GM12878 (cell line): ENCODE measurements at regions not wholly inside any gene's neighbourhood (a gene's known extent, or its start where the extent isn't known, plus 50 kb on each side); places are given as distances from the start of the nearest gene placed in this dataset.
"Not testable (repeated sequence)": the region's sequence is repeated elsewhere in the genome, so short reads cannot be mapped to it uniquely, and the experiment has no call there.

Source experiments
- ATAC-seq: fragments of 200-7000 bp; cut with Tn5 transposase; 3 replicates; pipeline ENCODE4 v1.9.1; 2020; ENCODE audit warnings: mild to moderate bottlenecking, moderate library complexity
- BruUV-seq: library from RNA; stranded (reverse); fragments of 400-500 nt; replicated peaks from 2 replicates; lab custom pipeline; 2021; lab: Mats Ljungman, UMichigan
- CTCF ChIA-PET: fragments of 300-600 bp; sonication (Branson Sonifier 250); formaldehyde crosslinking; extraction: SDS; loops from one replicate; lab custom pipeline; 2021; ENCODE audit warnings: inconsistent platforms; lab: Yijun Ruan, JAX
- POLR2A ChIA-PET: fragments of 350-600 bp; formaldehyde crosslinking; extraction: SDS; loops from one replicate; lab custom pipeline; 2021; ENCODE audit warnings: inconsistent platforms; lab: Charles Lee
- RAD21 ChIA-PET: fragments of 300-600 bp; sonication (Branson Sonifier 250); formaldehyde crosslinking; loops from one replicate; lab custom pipeline; 2023; ENCODE audit warnings: antibody characterized with exemption; ENCODE audit not compliant: unreplicated experiment; lab: Charles Lee
- SMC1A ChIA-PET: fragments of 300-600 bp; sonication (Branson Sonifier 250); formaldehyde crosslinking; loops from one replicate; lab custom pipeline; 2023; ENCODE audit not compliant: unreplicated experiment, uncharacterized antibody; lab: Charles Lee
- DNase-seq: peaks from one replicate; pipeline ENCODE4 v3.0.0-alpha.2; 2011; ENCODE audit warnings: low read depth, low spot score
- FAIRE-seq: peaks from 3 replicates; lab custom pipeline; 2011; peaks lifted over from hg19 to GRCh38; lab: Jason Lieb, UNC
- H2AFZ ChIP-seq: 2 replicates; pipeline ENCODE4 v1.6.0; 2011; ENCODE audit warnings: low read depth, low read length, control low read depth; ENCODE audit not compliant: control insufficient read depth
- H3K27ac ChIP-seq: 2 replicates; pipeline ENCODE4 v1.5.1; 2011; ENCODE audit warnings: control low read depth; ENCODE audit not compliant: control insufficient read depth, insufficient read depth
- H3K27me3 ChIP-seq, 2 experiments: replicated peaks in 1 of 2; 2 replicates each; pipeline versions ENCODE4 v1.6.0 to v1.6.1; 2011; ENCODE audit warnings: low read length in 1 of 2; ENCODE audit not compliant: control insufficient read depth in 2 of 2, insufficient read depth in 2 of 2
- H3K36me3 ChIP-seq, 2 experiments: 2 replicates each; pipeline ENCODE4 v1.5.1; 2011; ENCODE audit warnings: low read length in 1 of 2; ENCODE audit not compliant: control insufficient read depth in 2 of 2, insufficient read depth in 2 of 2
- H3K4me1 ChIP-seq: 2 replicates; pipeline ENCODE4 v1.6.1; 2011; ENCODE audit warnings: mild to moderate bottlenecking, low read length, moderate library complexity, mixed read lengths; ENCODE audit not compliant: control insufficient read depth, insufficient read depth
- H3K4me2 ChIP-seq: 2 replicates; pipeline ENCODE4 v1.6.0; 2011; ENCODE audit warnings: control low read depth; ENCODE audit not compliant: control insufficient read depth, insufficient read depth
- H3K4me3 ChIP-seq: fragments of 200-600 bp; sonication (generic); 2 replicates; pipeline ENCODE4 v1.5.1; 2016
- H3K79me2 ChIP-seq: 2 replicates; pipeline ENCODE4 v1.6.0; 2011; ENCODE audit warnings: low read length; ENCODE audit not compliant: control insufficient read depth, insufficient read depth
- H3K9ac ChIP-seq: 2 replicates; pipeline ENCODE4 v1.8.0; 2011; ENCODE audit warnings: low read length, control low read depth, mixed read lengths; ENCODE audit not compliant: control insufficient read depth, insufficient read depth
- H3K9me3 ChIP-seq: replicated peaks from 3 replicates; pipeline ENCODE4 v1.5.1; 2011; ENCODE audit warnings: mild to moderate bottlenecking, low read length; ENCODE audit not compliant: control insufficient read depth, insufficient read depth
- H4K20me1 ChIP-seq: 2 replicates; pipeline ENCODE4 v1.6.0; 2011; ENCODE audit not compliant: control insufficient read depth, insufficient read depth
- ESRRA ChIP-seq: IDR thresholded peaks from 2 replicates; pipeline ENCODE4 v1.6.1; 2012; ENCODE audit warnings: mild to moderate bottlenecking, low read length, improper control_type of control experiment
- KLF5 ChIP-seq: fragments of 450-650 bp; IDR thresholded peaks from 2 replicates; pipeline ENCODE4 v1.6.1; 2014; ENCODE audit warnings: mild to moderate bottlenecking; ENCODE audit not compliant: partially characterized antibody
- MEF2A ChIP-seq: IDR thresholded peaks from 2 replicates; pipeline ENCODE4 v1.6.1; 2011; ENCODE audit warnings: low read depth, mild to moderate bottlenecking, low read length, moderate library complexity; ENCODE audit not compliant: insufficient read depth
- NR2C1 ChIP-seq: fragments of 450-650 bp; IDR thresholded peaks from 2 replicates; pipeline ENCODE4 v1.6.1; 2017; ENCODE audit warnings: antibody characterized with exemption, mild to moderate bottlenecking, moderate library complexity
- NR2C2 ChIP-seq: IDR thresholded peaks from 2 replicates; pipeline ENCODE4 v1.6.1; 2011; ENCODE audit warnings: borderline replicate concordance, low read depth; ENCODE audit not compliant: control insufficient read depth, insufficient read length
- PAX5 ChIP-seq: IDR thresholded peaks from 2 replicates; pipeline ENCODE4 v1.6.1; 2011; ENCODE audit warnings: low read depth, low read length, borderline replicate concordance
- POLR2AphosphoS2 ChIP-seq: IDR thresholded peaks from 2 replicates; pipeline ENCODE4 v1.6.1; 2011; ENCODE audit warnings: low read depth, mild to moderate bottlenecking, low read length, improper control_type of control experiment, moderate library complexity
- SREBF1 ChIP-seq: IDR thresholded peaks from 2 replicates; pipeline ENCODE4 v1.6.1; 2012; ENCODE audit warnings: mild to moderate bottlenecking, low read length
- STAT3 ChIP-seq: IDR thresholded peaks from 2 replicates; pipeline ENCODE4 v1.6.1; 2011; ENCODE audit warnings: low read depth, low read length, improper control_type of control experiment
- TAF1 ChIP-seq: IDR thresholded peaks from 2 replicates; pipeline ENCODE4 v1.6.1; 2011; ENCODE audit warnings: mild to moderate bottlenecking, low read depth, low read length, borderline replicate concordance
- ZBTB4 ChIP-seq: fragments of 450-650 bp; formaldehyde crosslinking; IDR thresholded peaks from 2 replicates; pipeline ENCODE4 v1.4.0; 2022; ENCODE audit warnings: mild to moderate bottlenecking, moderate library complexity
- ZNF274 ChIP-seq: IDR thresholded peaks from one replicate; pipeline ENCODE4 v1.8.0; 2011; ENCODE audit not compliant: insufficient read length, insufficient read depth
- ZNF622 ChIP-seq: fragments of 450-650 bp; IDR thresholded peaks from 2 replicates; pipeline ENCODE4 v1.6.1; 2017; ENCODE audit warnings: mild to moderate bottlenecking, inconsistent platforms
- WGBS: methylation state at CpG from one replicate; pipeline ENCODE4 v1.1.6; 2016; ENCODE audit warnings: low lambda C conversion rate; ENCODE audit not compliant: insufficient replicate concordance, insufficient coverage; ENCODE audit errors: missing lambda C conversion rate; 5-methylcytosine and 5-hydroxymethylcytosine counted together
- in situ Hi-C: fragments of 300-500 bp; cut with MboI; formaldehyde crosslinking; loops from 9 replicates; pipeline ENCODE4 v1.14.3; 2018; ENCODE audit warnings: mixed read lengths
- intact Hi-C: fragments of 100-400 bp; cut with micrococcal nuclease; formaldehyde crosslinking; loops from one replicate; pipeline ENCODE4 v1.14.2; 2022; ENCODE audit not compliant: unreplicated experiment
- TF ChIP-seq, protein P1 (sequence below): fragments of 450-650 bp; IDR thresholded peaks from 2 replicates; pipeline ENCODE4 v1.6.1; 2016; ENCODE audit warnings: mild to moderate bottlenecking

DNA sequence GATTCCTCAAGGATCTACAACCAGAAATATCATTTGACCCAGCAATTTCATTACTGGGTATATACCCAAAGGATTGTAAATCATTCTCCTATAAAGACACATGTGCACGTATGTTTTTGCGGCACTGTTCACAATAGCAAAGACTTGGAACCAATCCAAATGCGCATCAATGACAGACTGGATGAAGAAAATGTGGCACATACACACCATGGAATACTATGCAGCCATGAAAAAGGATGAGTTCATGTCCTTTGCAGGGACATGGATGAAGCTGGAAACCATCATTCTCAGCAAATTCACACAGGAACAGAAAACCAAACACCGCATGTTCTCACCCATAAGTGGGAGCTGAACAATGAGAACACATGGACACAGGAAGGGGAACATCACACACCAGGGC is 119.5 kb upstream of the SHOX start:
- POLR2A ChIA-PET: not testable (repeated sequence)

DNA sequence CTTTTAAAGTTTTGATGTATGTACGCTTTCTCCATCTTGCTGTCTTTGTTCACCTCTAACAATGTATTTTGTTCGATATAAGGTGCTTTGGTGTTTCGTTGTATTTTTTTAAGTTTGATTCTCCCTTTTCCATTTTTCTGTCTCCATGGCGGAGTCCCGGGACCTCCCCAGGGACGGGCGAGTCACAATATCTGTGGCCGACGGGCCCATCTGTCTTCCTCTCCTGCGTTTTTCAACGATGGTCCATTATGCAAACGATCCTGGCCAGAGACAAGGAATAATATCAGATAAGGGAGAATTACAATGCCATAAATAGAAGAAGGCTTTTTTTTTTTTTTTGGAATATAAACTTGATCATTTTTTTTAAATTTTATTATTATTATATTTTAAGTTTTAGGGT is 112.3 kb upstream of the SHOX start:
- in situ Hi-C loops: no loop called here
- Histone ChIP-seq H4K20me1 (no peaks in the 10 kb centered on the region), H3K27ac (no peak overlapping the region), H3K27me3 (no peaks in the 10 kb centered on the region), H3K9ac (no peak overlapping the region), H2AFZ (no peak overlapping the region), H3K9me3 (no peaks in the 10 kb centered on the region; the same call in 2 of the 3 replicates), H3K4me3 (no peak overlapping the region), H3K4me1 (no peaks in the 10 kb centered on the region), H3K4me2 (no peak overlapping the region), H3K36me3 (no peaks in the 10 kb centered on the region), H3K79me2 (no peaks in the 10 kb centered on the region)
- ATAC-seq (no peak), FAIRE-seq (no peak), DNase-seq (no peak)
- ChIA-PET POLR2A (no interaction called here), CTCF (no interaction called here), SMC1A (no interaction called here), RAD21 (no interaction called here)
- WGBS: 44% methylated on average over 12 of the region's 12 CpGs
- BruUV-seq: no TSS peak
- intact Hi-C loops: no loop called here
- TF ChIP-seq STAT3 (no peak), ZBTB4 (CRISPR knock-in tag) (no peak), PAX5 (no peak), ZNF622 (no peak), KLF5 (no peak), NR2C1 (no peak), MEF2A (no peak), SREBF1 (no peak), NR2C2 (no peak), POLR2AphosphoS2 (no peak), ZNF274 (no peak), TAF1 (no peak), ESRRA (no peak)
- TF ChIP-seq, protein P1, sequence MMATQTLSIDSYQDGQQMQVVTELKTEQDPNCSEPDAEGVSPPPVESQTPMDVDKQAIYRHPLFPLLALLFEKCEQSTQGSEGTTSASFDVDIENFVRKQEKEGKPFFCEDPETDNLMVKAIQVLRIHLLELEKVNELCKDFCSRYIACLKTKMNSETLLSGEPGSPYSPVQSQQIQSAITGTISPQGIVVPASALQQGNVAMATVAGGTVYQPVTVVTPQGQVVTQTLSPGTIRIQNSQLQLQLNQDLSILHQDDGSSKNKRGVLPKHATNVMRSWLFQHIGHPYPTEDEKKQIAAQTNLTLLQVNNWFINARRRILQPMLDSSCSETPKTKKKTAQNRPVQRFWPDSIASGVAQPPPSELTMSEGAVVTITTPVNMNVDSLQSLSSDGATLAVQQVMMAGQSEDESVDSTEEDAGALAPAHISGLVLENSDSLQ: no peak

More for the DNA sequence above, 119.5 kb upstream of the SHOX start:
- intact Hi-C loops, H4K20me1 ChIP-seq, H3K79me2 ChIP-seq, H3K4me1 ChIP-seq, CTCF ChIA-PET, FAIRE-seq, H3K27me3 ChIP-seq, H3K36me3 ChIP-seq, H3K27ac ChIP-seq, BruUV-seq, in situ Hi-C loops, H3K9ac ChIP-seq, ATAC-seq, H3K4me3 ChIP-seq, DNase-seq, H3K4me2 ChIP-seq, H3K9me3 ChIP-seq, RAD21 ChIA-PET, H2AFZ ChIP-seq, SMC1A ChIA-PET: not testable (repeated sequence)
- WGBS: 89% methylated on average over 4 of the region's 4 CpGs
